Body of pancreas (tissue), 4 donors: ENCODE measurements at regions not wholly inside any gene's neighbourhood (a gene's known extent, or its start where the extent isn't known, plus 50 kb on each side); places are given as distances from the start of the nearest gene placed in this dataset.

ENCODE experiments used
- POLR2A ChIP-seq, 3 donors: fragments of 450-650 bp; IDR thresholded peaks; one replicate each; pipeline ENCODE4 v1.6.1; 2016; ENCODE audit warnings: antibody characterized with exemption in 3 of 3, mild to moderate bottlenecking in 2 of 3
- TF ChIP-seq, protein P1 (sequence below), 7 experiments: fragments of 450-650 bp in 4 of 7; fragments of 200-600 bp in 3 of 7; sonication (generic) in 3 of 7; IDR thresholded peaks; one replicate each; pipeline ENCODE4 v1.5.1; 2016 to 2019; ENCODE audit warnings: antibody characterized with exemption in 7 of 7

- no peak for TF ChIP-seq POLR2A (IDR thresholded peaks at IDR 0.05)
- TF ChIP-seq, protein P1, sequence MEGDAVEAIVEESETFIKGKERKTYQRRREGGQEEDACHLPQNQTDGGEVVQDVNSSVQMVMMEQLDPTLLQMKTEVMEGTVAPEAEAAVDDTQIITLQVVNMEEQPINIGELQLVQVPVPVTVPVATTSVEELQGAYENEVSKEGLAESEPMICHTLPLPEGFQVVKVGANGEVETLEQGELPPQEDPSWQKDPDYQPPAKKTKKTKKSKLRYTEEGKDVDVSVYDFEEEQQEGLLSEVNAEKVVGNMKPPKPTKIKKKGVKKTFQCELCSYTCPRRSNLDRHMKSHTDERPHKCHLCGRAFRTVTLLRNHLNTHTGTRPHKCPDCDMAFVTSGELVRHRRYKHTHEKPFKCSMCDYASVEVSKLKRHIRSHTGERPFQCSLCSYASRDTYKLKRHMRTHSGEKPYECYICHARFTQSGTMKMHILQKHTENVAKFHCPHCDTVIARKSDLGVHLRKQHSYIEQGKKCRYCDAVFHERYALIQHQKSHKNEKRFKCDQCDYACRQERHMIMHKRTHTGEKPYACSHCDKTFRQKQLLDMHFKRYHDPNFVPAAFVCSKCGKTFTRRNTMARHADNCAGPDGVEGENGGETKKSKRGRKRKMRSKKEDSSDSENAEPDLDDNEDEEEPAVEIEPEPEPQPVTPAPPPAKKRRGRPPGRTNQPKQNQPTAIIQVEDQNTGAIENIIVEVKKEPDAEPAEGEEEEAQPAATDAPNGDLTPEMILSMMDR (IDR thresholded peaks at IDR 0.05): no peak
Observed at GRCh38 chr11:104522650-104523049, 358.7 kb upstream of the PDGFD start.
